AG09309 (cell line): ENCODE measurements at regions not wholly inside any gene's neighbourhood (a gene's known extent, or its start where the extent isn't known, plus 50 kb on each side); places are given as distances from the start of the nearest gene placed in this dataset.
A peak's percentile ranks its signal among the peaks of the same experiment; 100 is the strongest.

Experiments used
- DNase-seq: peaks from one replicate; pipeline ENCODE4 v3.0.0-alpha.2; 2010; ENCODE audit warnings: low read depth
- H3K4me3 ChIP-seq: 2 replicates; pipeline ENCODE4 v1.5.1; 2011; ENCODE audit warnings: mild to moderate bottlenecking, low read depth, low read length, moderate library complexity; ENCODE audit not compliant: control insufficient read depth
- CTCF ChIP-seq: IDR thresholded peaks from 2 replicates; pipeline ENCODE4 v1.5.1; 2011; ENCODE audit warnings: mild to moderate bottlenecking, low read depth, low read length, inconsistent platforms; ENCODE audit not compliant: insufficient read depth, control insufficient read depth; ENCODE audit errors: missing control alignments

DNA sequence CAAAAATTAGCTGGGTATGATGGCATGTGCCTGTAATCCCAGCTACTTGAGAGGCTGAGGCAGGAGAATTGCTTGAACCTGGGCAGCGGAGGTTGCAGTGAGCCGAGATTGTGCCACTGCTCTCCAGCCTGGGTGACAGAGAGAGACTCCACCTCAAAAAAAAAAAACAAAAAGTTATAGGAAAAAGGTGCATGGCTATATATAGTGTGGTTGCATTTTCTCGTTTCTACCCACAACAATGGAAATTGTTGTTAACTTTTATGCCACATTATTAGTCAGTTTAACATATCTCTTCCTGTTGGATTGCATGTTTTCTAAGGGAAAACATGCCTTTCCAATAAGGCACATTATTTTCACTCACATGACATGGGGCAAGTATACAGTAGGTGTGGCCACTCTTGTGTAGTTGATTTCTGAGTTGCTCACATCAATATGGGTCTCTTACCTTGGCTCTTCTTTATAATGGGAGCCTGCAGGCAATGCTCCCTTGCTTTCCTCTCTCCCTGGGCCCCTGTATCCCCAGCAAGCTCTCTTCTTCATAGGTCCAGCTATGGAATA is 610.0 kb downstream of the RNF144A start:
- DNase-seq: no peak
- no peak for TF ChIP-seq CTCF
- no peak overlapping the region for H3K4me3 ChIP-seq

- TF ChIP-seq CTCF: no peak
- no peak overlapping the region for H3K4me3 ChIP-seq
- DNase-seq: no peak
Observed at GRCh38 chr2:7530001-7530400, 612.8 kb downstream of the RNF144A start.

DNA sequence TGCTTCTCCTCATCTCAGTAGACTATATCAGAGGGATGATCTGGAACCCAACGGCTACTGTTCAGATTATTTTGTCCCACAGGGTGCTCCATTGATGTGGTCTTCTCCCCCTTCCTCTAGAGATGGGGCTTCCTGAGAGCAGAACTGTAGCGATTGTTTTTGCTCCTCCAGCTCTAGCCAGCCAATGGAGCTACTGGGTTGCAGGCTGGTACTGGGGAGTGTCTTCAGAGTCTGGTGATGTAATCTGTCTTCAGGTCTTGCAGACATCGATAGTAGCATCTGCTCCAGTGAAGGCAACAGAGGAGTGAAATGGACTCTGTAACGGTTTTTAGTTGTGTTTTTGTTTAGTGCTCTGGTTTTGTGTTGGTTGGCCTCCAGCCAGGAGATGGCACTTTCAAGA is 621.9 kb downstream of the RNF144A start:
- TF ChIP-seq CTCF: no peak
- DNase-seq: no peak
- H3K4me3 ChIP-seq: no peak overlapping the region

DNA sequence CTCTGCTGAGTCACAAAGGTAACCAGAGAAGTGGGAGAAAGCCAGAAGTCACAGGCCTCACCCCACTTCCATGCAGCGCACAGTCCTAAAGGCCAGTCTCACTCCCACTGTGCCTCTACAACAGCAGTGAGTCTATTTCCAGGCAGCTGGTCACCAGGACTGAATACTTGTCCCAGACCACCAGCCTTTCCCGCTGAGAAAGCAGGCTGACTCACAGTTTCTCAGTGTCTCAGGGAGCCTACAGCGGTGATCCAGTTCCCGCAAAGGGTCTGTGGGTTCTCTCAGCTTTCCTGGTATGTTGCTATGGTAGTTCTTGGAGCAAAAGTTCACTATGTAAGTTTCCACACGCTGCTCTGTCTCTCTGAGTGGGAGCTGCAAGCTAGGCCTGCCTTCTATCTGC is 622.5 kb downstream of the RNF144A start:
- no peak overlapping the region for H3K4me3 ChIP-seq
- DNase-seq: peak; percentile 56
- TF ChIP-seq CTCF: no peak

GRCh38 chr2:7552825-7553570 is 635.8 kb downstream of the RNF144A start:
- no peak overlapping the region for H3K4me3 ChIP-seq
- TF ChIP-seq CTCF: no peak
- DNase-seq: no peak

- no peak overlapping the region for H3K4me3 ChIP-seq
- no peak for DNase-seq
- no peak for TF ChIP-seq CTCF
Observed at GRCh38 chr2:7555260-7555659, 638.0 kb downstream of the RNF144A start.
